ENCODE measurements at regions not wholly inside any gene's neighbourhood (a gene's known extent, or its start where the extent isn't known, plus 50 kb on each side); places are given as distances from the start of the nearest gene placed in this dataset.
"Not testable (repeated sequence)": the region's sequence is repeated elsewhere in the genome, so short reads cannot be mapped to it uniquely, and the experiment has no call there.

DNA sequence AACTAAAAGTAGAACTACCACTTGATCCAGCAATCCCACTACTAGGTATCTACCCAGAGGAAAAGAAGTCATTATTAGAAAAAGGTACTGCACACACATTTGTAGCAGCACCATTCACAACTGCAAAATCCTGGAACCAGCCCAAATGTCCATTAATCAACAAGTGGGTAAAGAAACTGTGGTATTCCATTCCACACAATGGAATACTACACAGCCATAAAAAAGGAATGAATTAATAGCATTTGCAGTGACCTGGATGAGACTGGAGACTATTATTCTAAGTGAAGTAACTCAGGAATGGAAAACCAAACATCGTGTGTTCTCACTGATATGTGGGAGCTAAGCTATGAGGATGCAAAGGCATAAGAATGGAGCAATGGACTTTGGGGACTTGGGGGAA, 783.8 kb downstream of the KCNJ2 start:
- H3K4ac ChIP-seq (ENCODE audit: low read depth, low read length); H3K4me1 ChIP-seq (ENCODE audit: control insufficient read depth, insufficient read depth, low read length); H2AFZ ChIP-seq (replicated peaks; ENCODE audit: low read length, poor library complexity); H2BK15ac ChIP-seq (ENCODE audit: low read depth, low read length); H3K9me1 ChIP-seq (ENCODE audit: insufficient read depth, low read length); H3K14ac ChIP-seq (replicated peaks; ENCODE audit: low read depth, low read length); CTCF ChIA-PET; H2AK5ac ChIP-seq (ENCODE audit: low read depth, low read length); H3K9me3 ChIP-seq (ENCODE audit: control insufficient read depth, insufficient read depth, low read length); H2BK20ac ChIP-seq (ENCODE audit: low read depth, low read length); BruUV-seq (replicated peaks); H3K9ac ChIP-seq (ENCODE audit: low read depth, low read length); H3K79me1 ChIP-seq (ENCODE audit: low read depth in 1 of 2, low read length in 2 of 2); in situ Hi-C loops (cut with MboI; ENCODE audit: low sequenced_read_pairs); H4K8ac ChIP-seq (ENCODE audit: low read depth in 2 of 2, low read length in 2 of 2); H2BK5ac ChIP-seq (ENCODE audit: low read depth, low read length, poor library complexity, severe bottlenecking); H3K36me3 ChIP-seq (ENCODE audit: control insufficient read depth, insufficient read depth, low read length); H4K20me1 ChIP-seq (ENCODE audit: insufficient read depth, low read length); H3K4me2 ChIP-seq (ENCODE audit: low read depth, low read length); H3K23ac ChIP-seq (ENCODE audit: low read depth, low read length); H4K5ac ChIP-seq (ENCODE audit: low read depth, low read length); H2AK9ac ChIP-seq (replicated peaks; ENCODE audit: low read depth, low read length, poor library complexity); H3K4me3 ChIP-seq (ENCODE audit: insufficient read depth, low read depth, low read length); H2BK120ac ChIP-seq (ENCODE audit: low read depth, low read length); H3K27me3 ChIP-seq (ENCODE audit: control insufficient read depth, insufficient read depth, low read length); H3K18ac ChIP-seq (ENCODE audit: low read depth, low read length); H3K27ac ChIP-seq (ENCODE audit: insufficient read depth, low read length); H3K56ac ChIP-seq (ENCODE audit: extremely low read depth, insufficient read depth, low read length); ATAC-seq (ENCODE audit: low read depth); POLR2A ChIA-PET (ENCODE audit: unreplicated experiment); H4K91ac ChIP-seq (ENCODE audit: insufficient read depth, low read depth, low read length); intact Hi-C loops (cut with micrococcal nuclease); DNase-seq; dilution Hi-C loops (cut with HindIII; ENCODE audit: low sequenced_read_pairs, unreplicated experiment): not testable (repeated sequence)
- WGBS, 2 experiments (ENCODE audit: extremely low coverage in 2 of 2, insufficient read length in 1 of 2), result no CpG with 5 or more reads among the region's 1 CpG

Measured in IMR-90 (cell line).